ENCODE measurements at regions not wholly inside any gene's neighbourhood (a gene's known extent, or its start where the extent isn't known, plus 50 kb on each side); places are given as distances from the start of the nearest gene placed in this dataset.
"Not testable (repeated sequence)": the region's sequence is repeated elsewhere in the genome, so short reads cannot be mapped to it uniquely, and the experiment has no call there.

GRCh38 chr12:116327992-116328391 is 50.5 kb upstream of the MED13L start:
- DNase-seq (ENCODE audit: low spot score), result not testable (repeated sequence)

DNA sequence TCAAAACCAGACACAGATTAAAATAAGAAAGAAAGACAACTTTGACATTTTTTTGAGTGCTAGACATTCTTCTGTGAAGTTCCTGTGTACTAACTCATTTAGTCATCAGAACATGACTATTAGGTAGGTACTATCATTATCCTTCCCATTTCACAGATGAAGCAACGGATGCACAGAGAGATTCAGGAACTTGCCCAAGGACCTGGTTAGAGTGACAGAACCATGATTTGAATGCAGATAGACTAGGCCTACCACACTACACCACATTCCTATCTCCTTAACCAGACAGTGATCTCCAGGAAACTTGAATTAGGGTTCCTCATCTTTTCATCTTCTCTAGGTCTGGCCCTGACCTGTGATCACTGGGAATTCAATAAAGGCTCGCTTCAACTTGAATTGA is 54.4 kb upstream of the MED13L start:
- no peak for DNase-seq (ENCODE audit: low spot score)

DNA sequence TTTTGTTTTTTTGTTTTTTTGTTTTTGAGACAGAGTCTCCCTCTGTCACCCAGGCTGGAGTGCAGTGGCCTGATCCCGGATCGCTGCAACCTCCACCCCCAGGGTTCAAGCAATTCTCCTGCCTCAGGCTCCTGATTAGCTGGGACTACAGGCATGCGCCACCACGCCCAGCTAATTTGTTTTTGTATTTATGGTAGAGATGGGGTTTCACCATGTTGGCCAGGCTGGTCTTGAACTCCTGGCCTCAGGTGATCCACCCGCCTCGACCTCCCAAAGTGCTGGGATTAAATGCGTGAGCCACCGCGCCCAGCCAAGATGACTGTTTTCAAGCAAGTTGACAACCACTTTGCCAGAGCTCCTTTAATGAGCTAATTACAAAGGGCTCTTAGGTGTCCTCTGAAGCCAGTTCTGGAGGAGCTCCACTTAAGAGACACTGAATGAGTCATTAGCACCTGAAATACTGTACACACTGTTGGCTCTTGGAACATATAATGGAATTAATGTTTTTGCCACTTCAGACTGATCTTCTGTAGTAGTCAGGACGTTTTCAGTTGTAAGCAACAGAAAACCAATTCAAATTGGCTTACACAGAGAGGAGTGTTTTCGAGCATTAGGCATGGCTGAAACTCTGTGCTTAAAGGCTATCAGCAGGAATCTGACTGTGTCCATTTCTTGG is 55.4 kb upstream of the MED13L start:
- no peak for DNase-seq (ENCODE audit: low spot score)

DNA sequence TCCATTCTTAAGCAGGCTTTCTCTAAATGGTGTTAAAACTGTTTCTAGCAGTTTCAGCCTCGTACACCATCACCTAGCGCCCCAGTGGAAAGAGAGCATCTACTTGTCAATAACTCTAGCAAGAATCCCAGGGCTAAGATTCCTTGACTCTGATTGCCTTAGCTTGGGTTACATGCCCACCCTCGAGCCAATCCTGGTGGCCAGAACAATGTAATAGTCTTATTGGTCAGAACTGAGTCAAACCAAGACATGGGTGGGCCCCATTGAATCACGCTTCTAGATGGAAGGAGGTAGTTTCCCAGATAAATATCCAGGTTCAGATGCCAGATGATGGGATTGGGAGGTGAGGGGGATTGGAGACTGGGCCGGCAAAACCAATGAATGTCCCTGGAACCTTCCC is 55.9 kb upstream of the MED13L start:
- DNase-seq (ENCODE audit: low spot score), result no peak

- no peak for DNase-seq (ENCODE audit: low spot score)
Observed at GRCh38 chr12:116336542-116337065, 59.1 kb upstream of the MED13L start.

DNA sequence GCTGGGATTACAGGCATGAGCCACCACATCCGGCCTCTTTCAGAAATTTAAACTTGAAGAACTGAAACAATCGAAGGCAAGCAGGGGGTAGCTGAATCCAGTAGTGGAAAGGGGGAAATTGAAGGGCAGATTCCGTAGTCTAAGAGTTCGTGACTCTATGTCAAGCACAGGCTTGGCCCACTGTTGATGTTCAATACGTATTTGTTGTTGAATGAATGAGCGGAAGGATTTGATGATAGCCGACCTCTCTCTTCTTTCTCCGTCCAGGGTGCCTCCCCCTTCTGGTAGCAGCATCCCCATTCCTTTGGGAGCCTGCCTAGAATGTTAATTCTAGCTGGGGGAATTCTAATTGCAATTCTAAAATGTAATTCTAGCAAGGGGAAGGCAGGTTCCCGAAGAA is 59.8 kb upstream of the MED13L start:
- DNase-seq (ENCODE audit: low spot score), result no peak

- no peak for DNase-seq (ENCODE audit: low spot score)
Observed at GRCh38 chr12:116338064-116338846, 60.8 kb upstream of the MED13L start.

DNA sequence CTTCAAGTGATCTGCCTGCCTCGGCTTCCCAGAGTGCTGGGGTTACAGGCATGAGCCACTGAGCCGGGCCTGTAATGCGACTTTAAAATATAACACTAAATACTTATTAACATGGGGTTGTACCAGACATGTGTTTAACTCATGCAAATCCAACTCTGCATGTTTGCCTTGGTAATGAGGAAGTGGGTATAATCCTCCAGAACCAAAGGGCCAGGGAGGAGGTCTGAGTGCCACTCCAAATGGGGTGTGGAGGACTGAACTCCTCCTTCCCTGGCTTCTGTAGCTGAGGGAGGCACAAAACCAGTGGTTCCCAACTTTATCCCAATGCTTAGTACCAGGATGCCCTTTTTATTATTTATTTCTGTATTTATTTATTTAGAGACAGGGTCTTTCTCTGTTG is 61.6 kb upstream of the MED13L start:
- no peak for DNase-seq (ENCODE audit: low spot score)

GRCh38 chr12:116339800-116340371 is 62.4 kb upstream of the MED13L start:
- no peak for DNase-seq (ENCODE audit: low spot score)

- DNase-seq (ENCODE audit: low spot score), result no peak
Observed at GRCh38 chr12:116343331-116343884, 65.9 kb upstream of the MED13L start.

DNA sequence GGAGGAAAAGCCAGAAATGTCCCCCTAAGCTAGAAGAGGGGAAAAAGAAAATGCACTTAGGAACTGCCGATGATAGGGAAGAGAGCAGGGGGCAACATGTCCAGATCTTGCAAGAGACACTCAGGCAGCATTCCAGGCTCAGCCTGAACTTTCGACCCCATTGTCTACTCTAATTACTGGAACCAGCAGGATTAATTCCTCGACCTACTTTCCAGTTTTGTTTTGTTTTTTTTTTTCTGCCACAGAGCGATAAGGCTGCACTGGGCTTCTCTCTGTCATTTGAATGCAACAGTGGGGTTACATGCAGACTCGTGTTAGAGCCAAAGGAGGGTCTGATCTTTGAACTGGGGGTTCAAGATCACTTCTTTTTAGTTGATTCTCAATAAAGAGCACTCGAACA is 68.7 kb upstream of the MED13L start:
- no peak for DNase-seq (ENCODE audit: low spot score)

GRCh38 chr12:116346741-116347140 is 69.2 kb upstream of the MED13L start:
- DNase-seq (ENCODE audit: low spot score), result no peak

- DNase-seq (ENCODE audit: low spot score), result no peak
Observed at GRCh38 chr12:116347265-116347664, 69.8 kb upstream of the MED13L start.

GRCh38 chr12:116352315-116352835 is 74.9 kb upstream of the MED13L start:
- DNase-seq (ENCODE audit: low spot score), result no peak

- DNase-seq (ENCODE audit: low spot score), result no peak
Observed at GRCh38 chr12:116353958-116354357, 76.5 kb upstream of the MED13L start.

DNA sequence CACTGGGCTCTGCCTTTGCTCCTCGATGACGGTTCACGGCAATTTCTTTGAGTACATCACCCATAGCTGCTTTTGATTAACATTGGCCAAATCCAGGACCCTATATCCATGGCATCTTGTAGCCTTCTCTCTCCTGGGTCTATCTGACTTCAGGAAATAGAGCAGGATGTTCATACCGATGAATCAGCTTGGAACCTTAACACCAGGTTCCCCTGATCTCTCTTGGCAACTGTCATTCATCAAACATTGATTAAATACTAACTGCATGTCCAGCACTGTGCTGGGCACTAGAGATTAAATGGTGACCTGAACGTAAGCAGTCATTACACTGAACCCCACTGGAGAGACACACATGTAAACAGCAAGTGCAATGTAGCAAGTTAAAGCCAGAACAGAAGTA is 77.0 kb upstream of the MED13L start:
- DNase-seq (ENCODE audit: low spot score), result no peak

- no peak for DNase-seq (ENCODE audit: low spot score)
Observed at GRCh38 chr12:116354950-116355783, 77.7 kb upstream of the MED13L start.

GRCh38 chr12:116358536-116358892 is 81.0 kb upstream of the MED13L start:
- no peak for DNase-seq (ENCODE audit: low spot score)

- DNase-seq (ENCODE audit: low spot score), result peak; percentile 66
Observed at GRCh38 chr12:116358893-116359761, 81.6 kb upstream of the MED13L start.

DNA sequence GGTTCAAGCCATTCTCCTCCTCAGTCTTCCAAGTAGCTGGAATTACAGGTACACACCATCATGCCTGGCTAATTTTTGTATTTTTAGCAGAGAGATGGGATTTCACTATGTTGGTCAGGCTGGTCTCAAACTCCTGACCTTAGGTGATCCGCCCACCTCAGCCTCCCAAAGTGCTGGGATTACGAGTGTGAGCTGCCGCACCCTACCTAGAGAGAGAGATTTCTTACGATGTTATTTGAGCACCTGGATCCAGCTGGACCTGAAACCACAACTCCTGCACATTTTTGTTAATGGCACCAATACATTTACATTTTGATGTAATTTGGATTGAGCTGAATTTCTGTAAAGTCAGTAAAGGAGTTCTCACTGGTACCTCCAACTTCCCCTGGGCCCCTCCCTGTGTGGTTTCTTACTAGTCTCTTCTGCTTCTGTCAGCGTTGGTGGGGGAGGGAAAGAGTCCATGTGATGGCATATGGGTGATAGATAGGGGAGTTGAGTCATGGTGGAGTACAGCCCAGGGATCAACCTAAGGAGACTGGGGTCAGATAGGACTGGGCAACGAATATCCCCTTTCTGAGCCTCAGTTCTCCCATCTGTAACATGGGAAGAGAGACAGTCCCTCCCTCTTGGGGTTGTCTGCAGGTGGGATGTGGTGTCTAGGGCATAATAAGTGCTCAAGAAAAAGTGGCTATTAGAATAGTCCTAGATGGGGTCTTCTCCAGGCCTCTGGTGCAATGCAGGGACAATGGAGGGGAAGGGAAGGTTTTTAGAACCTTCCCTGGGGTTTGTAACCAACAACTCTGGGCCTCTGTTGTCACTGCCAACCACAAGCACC is 83.3 kb upstream of the MED13L start:
- DNase-seq (ENCODE audit: low spot score), result no peak

All from putamen (tissue), 1 donor.